K562 (cell line): ENCODE measurements at regions not wholly inside any gene's neighbourhood (a gene's known extent, or its start where the extent isn't known, plus 50 kb on each side); places are given as distances from the start of the nearest gene placed in this dataset. TPM values are rescaled to one million over a fixed set of nuclear protein-coding genes. Genes with fewer than 3 reads are reported as not detected.

ENCODE experiments used
- ATAC-seq: fragments of 200-7000 bp; cut with Tn5 transposase; 3 replicates; pipeline ENCODE4 v1.9.1; 2020; ENCODE audit warnings: moderate library complexity
- BruUV-seq: library from RNA; stranded (reverse); fragments of 400-500 nt; replicated peaks from 2 replicates; lab custom pipeline; 2021; lab: Mats Ljungman, UMichigan
- CTCF ChIA-PET: fragments of 300-600 bp; formaldehyde crosslinking; extraction: SDS; loops from one replicate; lab custom pipeline; 2021; ENCODE audit warnings: low intra/inter-chr PET ratio; lab: Yijun Ruan, JAX
- POLR2A ChIA-PET: fragments of 300-600, 350-650 bp; sonication (Branson Sonifier 250); formaldehyde crosslinking; extraction: SDS; loops from one replicate; lab custom pipeline; 2021; ENCODE audit warnings: antibody characterized with exemption, inconsistent platforms; lab: Yijun Ruan, JAX
- DNase-seq, 4 experiments: peaks; one replicate each; pipeline versions ENCODE4 v3.0.0 to v3.0.0-alpha.2; 2011 to 2018; ENCODE audit warnings: low spot score in 3 of 4, mixed read lengths in 3 of 4; ENCODE audit errors: extremely low read depth in 1 of 4
- FAIRE-seq: peaks from 2 replicates; lab custom pipeline; 2011; peaks lifted over from hg19 to GRCh38; lab: Jason Lieb, UNC
- H2AFZ ChIP-seq: 2 replicates; pipeline ENCODE4 v1.6.0; 2011; ENCODE audit warnings: low read depth, low read length, control low read depth, inconsistent platforms
- H3K27ac ChIP-seq: fragments of 200-600 bp; 3 replicates; pipeline ENCODE4 v1.8.0; 2011; ENCODE audit warnings: low read depth, mild to moderate bottlenecking, control low read depth, inconsistent platforms, low read length, moderate library complexity, mixed read lengths; ENCODE audit errors: extremely low read depth
- H3K27me3 ChIP-seq, 2 experiments: fragments of 300-600 bp in 1 of 2; 2 replicates in 1 of 2; 3 replicates in 1 of 2; pipeline versions ENCODE4 v1.6.0 to v1.8.0; 2011; ENCODE audit warnings: inconsistent platforms in 2 of 2, low read length in 2 of 2, mild to moderate bottlenecking in 1 of 2, mixed read lengths in 1 of 2, moderate library complexity in 1 of 2; ENCODE audit not compliant: control insufficient read depth in 2 of 2, insufficient read depth in 2 of 2
- H3K36me3 ChIP-seq: fragments of 300-600 bp; 3 replicates; pipeline ENCODE4 v1.8.0; 2011; ENCODE audit warnings: mild to moderate bottlenecking, low read length, inconsistent platforms; ENCODE audit not compliant: control insufficient read depth, insufficient read depth
- H3K4me1 ChIP-seq, 2 experiments: fragments of 200-600 bp in 1 of 2; replicated peaks in 1 of 2; 2 replicates in 1 of 2; 3 replicates in 1 of 2; pipeline versions ENCODE4 v1.5.1 to v1.8.0; 2011; ENCODE audit warnings: inconsistent platforms in 2 of 2, low read length in 2 of 2, mild to moderate bottlenecking in 1 of 2, mixed read lengths in 1 of 2, moderate library complexity in 1 of 2; ENCODE audit not compliant: control insufficient read depth in 2 of 2, insufficient read depth in 2 of 2
- H3K4me2 ChIP-seq: 2 replicates; pipeline ENCODE4 v1.6.1; 2011; ENCODE audit warnings: low read length, control low read depth, inconsistent platforms, mixed read lengths; ENCODE audit not compliant: insufficient read depth
- H3K4me3 ChIP-seq: fragments of 200-600 bp; sonication (generic), shearing (Covaris generic); 2 replicates; pipeline ENCODE4 v1.5.1; 2016; ENCODE audit warnings: control low read depth, inconsistent platforms
- H3K79me2 ChIP-seq: fragments of 200-600 bp; 3 replicates; pipeline ENCODE4 v1.8.0; 2011; ENCODE audit warnings: low read length, inconsistent platforms; ENCODE audit not compliant: control insufficient read depth, insufficient read depth
- H3K9ac ChIP-seq, 2 experiments: 2 replicates each; pipeline versions ENCODE4 v1.6.0 to v1.6.1; 2011; ENCODE audit warnings: low read depth in 2 of 2, low read length in 2 of 2, control low read depth in 1 of 2, inconsistent platforms in 1 of 2, mild to moderate bottlenecking in 1 of 2, mixed read lengths in 1 of 2; ENCODE audit not compliant: insufficient read depth in 1 of 2
- H3K9me1 ChIP-seq: one replicate; pipeline ENCODE4 v1.6.0; 2011; ENCODE audit warnings: inconsistent platforms, mild to moderate bottlenecking, low read length, moderate library complexity; ENCODE audit not compliant: control insufficient read depth, insufficient read depth
- H3K9me3 ChIP-seq: replicated peaks from 2 replicates; pipeline ENCODE4 v1.5.1; 2011; ENCODE audit warnings: low read depth, low read length, inconsistent platforms; ENCODE audit not compliant: control insufficient read depth, insufficient read depth
- H4K20me1 ChIP-seq: replicated peaks from 2 replicates; pipeline ENCODE4 v1.6.1; 2011; ENCODE audit warnings: low read length, inconsistent platforms, mixed read lengths; ENCODE audit not compliant: control insufficient read depth, insufficient read depth
- OTX1 ChIP-seq: fragments of 450-650 bp; formaldehyde crosslinking; IDR thresholded peaks from 2 replicates; pipeline ENCODE4 v1.4.0; 2022; ENCODE audit warnings: mild to moderate bottlenecking
- ZNF75A ChIP-seq: fragments of 450-650 bp; formaldehyde crosslinking; IDR thresholded peaks from 2 replicates; pipeline ENCODE4 v1.4.0; 2020; ENCODE audit warnings: mild to moderate bottlenecking
- in situ Hi-C: fragments of 300-500 bp; cut with MboI; formaldehyde crosslinking; loops from 4 replicates; pipeline ENCODE4 v1.15.0; 2018; ENCODE audit warnings: inconsistent platforms, mixed read lengths
- intact Hi-C: fragments of 100-400 bp; cut with micrococcal nuclease; formaldehyde crosslinking; loops from 2 replicates; pipeline ENCODE4 v1.14.2; 2022
- small RNA-seq: library from RNA; depleted of rRNA; stranded (forward); fragments of <200 nt; gene quantifications from one replicate; pipeline ENCODE3, GENCODE V24; 2014
- TF ChIP-seq, protein P1 (sequence below): fragments of 200-400 bp; formaldehyde crosslinking; IDR thresholded peaks from 2 replicates; pipeline ENCODE4 v1.6.1; 2017; ENCODE audit warnings: mild to moderate bottlenecking, low read depth, low read length, moderate library complexity

DNA sequence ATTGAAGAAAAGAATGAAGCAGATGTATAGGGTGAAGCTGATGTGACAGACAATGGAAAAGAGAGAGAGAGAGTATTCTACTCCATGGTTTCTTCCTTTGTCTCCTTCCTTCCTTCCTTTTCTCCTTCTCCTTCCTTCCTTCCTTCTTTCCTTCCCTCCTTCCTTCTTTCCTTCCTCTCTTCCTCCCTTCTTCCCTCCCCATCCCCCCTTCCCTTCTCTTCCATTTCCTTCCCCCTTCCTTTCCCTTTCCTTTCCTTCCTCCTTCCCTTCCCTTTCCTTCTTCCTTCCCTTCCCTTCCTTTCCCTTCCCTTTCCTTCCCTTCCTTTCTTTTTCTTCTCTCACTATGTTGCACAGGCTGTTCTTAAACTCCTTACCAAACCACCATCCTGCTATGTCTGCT lies 55.7 kb upstream of the GPR139 start:
- CTCF ChIA-PET, result no interaction called here
- BruUV-seq, result no TSS peak
- DNase-seq (no peak), FAIRE-seq (no peak), ATAC-seq (no peak)
- H3K9ac ChIP-seq, result no peak overlapping the region
- no peaks in the 10 kb centered on the region for H4K20me1 ChIP-seq
- TF ChIP-seq, protein P1, sequence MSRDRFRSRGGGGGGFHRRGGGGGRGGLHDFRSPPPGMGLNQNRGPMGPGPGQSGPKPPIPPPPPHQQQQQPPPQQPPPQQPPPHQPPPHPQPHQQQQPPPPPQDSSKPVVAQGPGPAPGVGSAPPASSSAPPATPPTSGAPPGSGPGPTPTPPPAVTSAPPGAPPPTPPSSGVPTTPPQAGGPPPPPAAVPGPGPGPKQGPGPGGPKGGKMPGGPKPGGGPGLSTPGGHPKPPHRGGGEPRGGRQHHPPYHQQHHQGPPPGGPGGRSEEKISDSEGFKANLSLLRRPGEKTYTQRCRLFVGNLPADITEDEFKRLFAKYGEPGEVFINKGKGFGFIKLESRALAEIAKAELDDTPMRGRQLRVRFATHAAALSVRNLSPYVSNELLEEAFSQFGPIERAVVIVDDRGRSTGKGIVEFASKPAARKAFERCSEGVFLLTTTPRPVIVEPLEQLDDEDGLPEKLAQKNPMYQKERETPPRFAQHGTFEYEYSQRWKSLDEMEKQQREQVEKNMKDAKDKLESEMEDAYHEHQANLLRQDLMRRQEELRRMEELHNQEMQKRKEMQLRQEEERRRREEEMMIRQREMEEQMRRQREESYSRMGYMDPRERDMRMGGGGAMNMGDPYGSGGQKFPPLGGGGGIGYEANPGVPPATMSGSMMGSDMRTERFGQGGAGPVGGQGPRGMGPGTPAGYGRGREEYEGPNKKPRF, result no peak
- TF ChIP-seq OTX1 (CRISPR knock-in tag), result 0 out of 2 replicates have a peak, but pooled peaks have one; percentile 33
- TF ChIP-seq ZNF75A (CRISPR knock-in tag), result no peak
- in situ Hi-C loops, result no loop called here
- H3K27ac ChIP-seq, result no peak overlapping the region
- intact Hi-C loops, result no loop called here
- no peaks in the 10 kb centered on the region for H3K9me3 ChIP-seq
- POLR2A ChIA-PET, result no interaction called here
- no peaks in the 10 kb centered on the region for H3K4me1 ChIP-seq
- H2AFZ ChIP-seq, result no peak overlapping the region
- no peak overlapping the region for H3K4me2 ChIP-seq
- no peaks in the 10 kb centered on the region for H3K9me1 ChIP-seq
- no peaks in the 10 kb centered on the region for H3K36me3 ChIP-seq
- no peaks in the 10 kb centered on the region for H3K79me2 ChIP-seq
- no peaks in the 10 kb centered on the region for H3K27me3 ChIP-seq
- no peak overlapping the region for H3K4me3 ChIP-seq

Small RNAs in the stretch of these regions (small RNA-seq; reads per million reads assigned to genes)
- not detected for gene SNRPEP3
